Stimulated activated naive CD8-positive, alpha-beta T cell treated with anti-CD3 and anti-CD28 coated beads, Interleukin-15, Interleukin-2, amounts not matched to agents 100 ng/mL and 50 ng/mL, for 24 hours (primary cell): ENCODE measurements at regions not wholly inside any gene's neighbourhood (a gene's known extent, or its start where the extent isn't known, plus 50 kb on each side); places are given as distances from the start of the nearest gene placed in this dataset.

Experiments
- H3K27ac Mint-ChIP-seq: one replicate; pipeline ENCODE4 v1.8.0; 2021; ENCODE audit warnings: mild to moderate bottlenecking, mixed read lengths
- H3K27me3 Mint-ChIP-seq: one replicate; pipeline ENCODE4 v1.8.0; 2021; ENCODE audit warnings: mixed read lengths
- H3K36me3 Mint-ChIP-seq: one replicate; pipeline ENCODE4 v1.8.0; 2021; ENCODE audit warnings: low read depth, mixed read lengths
- H3K4me1 Mint-ChIP-seq: one replicate; pipeline ENCODE4 v1.8.0; 2021; ENCODE audit warnings: low read depth, mixed read lengths
- H3K4me3 Mint-ChIP-seq: one replicate; pipeline ENCODE4 v1.8.0; 2021; ENCODE audit warnings: mild to moderate bottlenecking, mixed read lengths
- H3K9me3 Mint-ChIP-seq: one replicate; pipeline ENCODE4 v1.8.0; 2021; ENCODE audit warnings: mixed read lengths

GRCh38 chr2:128710729-128711128 lies 392.1 kb upstream of the HS6ST1 start:
- H3K4me3 Mint-ChIP-seq = no peak overlapping the region

GRCh38 chr2:128714285-128714684 lies 395.6 kb upstream of the HS6ST1 start:
- no peak overlapping the region for H3K4me3 Mint-ChIP-seq
- H3K36me3 Mint-ChIP-seq = peaks cover 8% of the 10 kb centered on the region
- H3K27ac Mint-ChIP-seq = no peak overlapping the region
- no peaks in the 10 kb centered on the region for H3K4me1 Mint-ChIP-seq
- H3K9me3 Mint-ChIP-seq = peaks cover 14% of the 10 kb centered on the region
- peaks cover 29% of the 10 kb centered on the region for H3K27me3 Mint-ChIP-seq

More at GRCh38 chr2:128710729-128711128, 392.1 kb upstream of the HS6ST1 start:
- peaks cover 24% of the 10 kb centered on the region for H3K9me3 Mint-ChIP-seq
- peaks cover 8% of the 10 kb centered on the region for H3K36me3 Mint-ChIP-seq
- peaks cover 15% of the 10 kb centered on the region for H3K27me3 Mint-ChIP-seq
- H3K27ac Mint-ChIP-seq = no peak overlapping the region
- H3K4me1 Mint-ChIP-seq = no peaks in the 10 kb centered on the region

GRCh38 chr2:128714851-128715312 lies 396.2 kb upstream of the HS6ST1 start:
- no peak overlapping the region for H3K27ac Mint-ChIP-seq
- peaks cover 29% of the 10 kb centered on the region for H3K27me3 Mint-ChIP-seq
- H3K4me3 Mint-ChIP-seq = no peak overlapping the region

DNA sequence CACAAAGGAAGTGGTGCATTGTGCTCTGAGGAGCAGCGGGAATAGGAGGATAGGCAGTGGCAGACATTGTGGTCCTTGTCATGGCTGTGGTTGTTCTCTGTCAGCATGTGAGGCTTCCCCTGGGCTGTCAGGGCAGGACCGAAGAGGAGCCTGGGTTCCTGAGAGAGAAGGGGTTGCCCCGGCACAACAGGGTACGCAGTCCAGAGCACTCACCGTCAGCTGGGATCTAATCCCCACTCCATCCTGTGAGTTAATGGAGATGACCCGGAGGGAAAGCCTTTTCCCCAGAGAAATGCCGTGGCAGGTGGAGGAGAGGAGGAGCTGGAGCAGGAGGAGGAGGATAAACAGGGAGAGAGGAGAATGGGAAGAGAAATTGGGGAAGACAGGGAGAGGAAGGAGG lies 396.7 kb upstream of the HS6ST1 start:
- H3K36me3 Mint-ChIP-seq = no peaks in the 10 kb centered on the region
- H3K9me3 Mint-ChIP-seq = peaks cover 3% of the 10 kb centered on the region
- no peaks in the 10 kb centered on the region for H3K4me1 Mint-ChIP-seq
- no peak overlapping the region for H3K27ac Mint-ChIP-seq
- no peak overlapping the region for H3K4me3 Mint-ChIP-seq
- peaks cover 29% of the 10 kb centered on the region for H3K27me3 Mint-ChIP-seq

More at GRCh38 chr2:128714851-128715312, 396.2 kb upstream of the HS6ST1 start:
- Mint-ChIP-seq H3K36me3 (peaks cover 2% of the 10 kb centered on the region), H3K9me3 (peaks cover 8% of the 10 kb centered on the region), H3K4me1 (no peaks in the 10 kb centered on the region)

DNA sequence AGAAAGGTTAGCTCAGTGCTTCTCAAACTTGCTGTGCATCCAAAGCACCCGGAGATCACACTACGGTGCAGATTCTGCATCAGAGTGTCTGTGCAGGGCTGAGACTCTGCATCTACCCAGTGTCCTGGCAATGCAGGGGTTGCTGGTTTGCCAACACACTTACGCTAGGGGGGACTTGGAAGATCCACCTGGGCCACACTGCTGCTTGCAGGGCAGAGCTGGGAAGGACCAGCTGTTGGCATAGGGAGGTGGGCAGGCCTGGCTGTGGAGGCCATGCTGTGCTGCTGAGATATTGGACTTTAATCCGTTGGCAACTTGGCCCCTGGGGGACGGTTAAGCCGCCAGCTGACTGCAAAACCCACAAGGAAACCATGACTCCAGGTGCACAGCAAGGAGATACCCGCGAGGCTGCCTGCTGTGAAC lies 397.6 kb upstream of the HS6ST1 start:
- Mint-ChIP-seq H3K4me3 (no peak overlapping the region), H3K27me3 (peaks cover 29% of the 10 kb centered on the region), H3K36me3 (no peaks in the 10 kb centered on the region), H3K4me1 (no peaks in the 10 kb centered on the region), H3K27ac (no peak overlapping the region), H3K9me3 (no peaks in the 10 kb centered on the region)

GRCh38 chr2:128717758-128718710 lies 399.4 kb upstream of the HS6ST1 start:
- Mint-ChIP-seq H3K27me3 (peaks cover 27% of the 10 kb centered on the region), H3K9me3 (no peaks in the 10 kb centered on the region), H3K4me1 (no peaks in the 10 kb centered on the region), H3K27ac (no peak overlapping the region), H3K36me3 (no peaks in the 10 kb centered on the region), H3K4me3 (no peak overlapping the region)

DNA sequence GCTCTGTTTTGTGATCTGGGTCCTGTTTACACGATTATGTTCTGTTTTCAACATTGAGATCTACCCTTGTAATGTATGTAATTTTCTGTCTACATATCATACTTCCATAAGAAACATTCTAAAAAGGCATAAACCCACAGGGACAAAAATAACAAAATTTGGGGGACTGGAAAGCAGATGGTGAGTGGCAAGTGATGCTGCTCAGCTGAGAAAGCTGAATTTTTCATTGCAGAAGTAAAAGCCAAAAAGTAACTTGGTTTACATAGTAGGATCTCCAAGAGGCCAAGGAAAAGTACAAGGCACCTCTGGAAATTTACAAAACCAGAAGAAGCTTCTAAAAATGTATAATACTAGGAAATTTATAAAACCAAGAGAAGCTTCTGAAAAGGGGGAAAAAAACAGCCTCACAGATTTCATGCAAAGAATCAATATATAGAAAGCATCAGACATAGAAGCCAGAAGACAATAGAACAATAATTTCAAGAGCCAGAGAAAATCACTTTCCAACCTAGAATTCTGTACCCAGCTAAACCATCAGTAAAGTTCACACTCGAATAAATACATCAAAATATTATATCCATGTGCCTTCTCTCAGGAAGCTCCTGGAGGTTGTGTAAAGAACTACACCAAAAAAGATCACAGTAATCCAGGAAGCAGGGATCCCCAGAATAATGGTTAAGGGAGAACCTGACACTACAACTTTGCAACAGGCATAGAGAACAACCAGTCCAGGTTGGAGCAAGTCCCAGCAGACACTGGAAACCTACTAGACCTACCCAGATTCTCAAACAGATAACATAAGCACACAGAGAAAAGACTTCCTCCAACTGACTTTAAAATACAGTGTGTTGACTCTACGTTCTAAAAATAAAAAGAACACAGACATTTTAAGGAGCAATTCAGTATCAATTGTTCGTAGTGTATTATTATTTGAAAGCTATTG lies 401.7 kb upstream of the HS6ST1 start:
- no peak overlapping the region for H3K27ac Mint-ChIP-seq
- H3K9me3 Mint-ChIP-seq = no peaks in the 10 kb centered on the region

DNA sequence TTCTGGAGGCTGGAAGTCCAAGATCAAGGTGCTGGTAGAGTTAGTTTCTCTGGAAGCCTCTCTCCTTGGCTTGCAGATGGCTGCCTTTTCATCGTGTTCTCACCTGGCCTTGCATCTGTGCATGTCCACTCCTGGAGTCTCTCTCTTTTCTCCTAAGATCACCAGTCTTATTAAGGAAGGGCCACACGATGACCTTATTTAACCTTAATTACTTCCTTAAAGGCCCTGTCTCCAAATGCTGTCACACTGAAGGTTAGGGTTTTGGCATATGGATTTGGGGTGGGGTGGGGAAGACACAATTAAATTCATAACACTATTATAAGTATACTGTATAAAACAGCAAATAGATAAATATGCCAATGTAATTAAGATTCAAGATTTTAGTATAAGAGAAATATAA lies 402.4 kb upstream of the HS6ST1 start:
- H3K36me3 Mint-ChIP-seq = no peaks in the 10 kb centered on the region
- no peak overlapping the region for H3K27ac Mint-ChIP-seq
- no peaks in the 10 kb centered on the region for H3K4me1 Mint-ChIP-seq
- H3K27me3 Mint-ChIP-seq = peaks cover 11% of the 10 kb centered on the region
- H3K4me3 Mint-ChIP-seq = no peak overlapping the region
- H3K9me3 Mint-ChIP-seq = no peaks in the 10 kb centered on the region

More for the DNA sequence above, 401.7 kb upstream of the HS6ST1 start:
- Mint-ChIP-seq H3K27me3 (peaks cover 18% of the 10 kb centered on the region), H3K36me3 (no peaks in the 10 kb centered on the region), H3K4me3 (no peak overlapping the region), H3K4me1 (no peaks in the 10 kb centered on the region)

DNA sequence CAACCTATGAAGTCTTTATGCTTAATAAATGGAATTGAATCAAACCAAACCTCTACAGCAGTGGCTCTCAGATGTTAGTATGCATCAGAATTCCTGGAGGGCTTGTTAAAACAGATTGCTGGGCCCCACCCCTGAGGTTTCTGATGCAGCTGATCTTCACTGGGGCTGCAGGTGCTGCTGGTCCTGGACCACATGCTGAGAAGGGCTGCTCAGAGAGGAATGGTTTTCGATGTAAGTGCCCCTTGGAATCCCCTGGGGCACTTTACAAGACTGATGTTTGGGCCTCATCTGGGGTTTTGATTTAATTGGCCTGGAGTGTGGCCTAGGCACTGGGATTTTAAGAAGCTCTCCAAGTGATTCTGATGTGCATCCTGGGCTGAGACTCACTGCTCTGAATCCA lies 403.8 kb upstream of the HS6ST1 start:
- Mint-ChIP-seq H3K4me3 (no peak overlapping the region), H3K9me3 (no peaks in the 10 kb centered on the region), H3K27ac (no peak overlapping the region), H3K27me3 (no peaks in the 10 kb centered on the region), H3K36me3 (no peaks in the 10 kb centered on the region), H3K4me1 (peaks cover 5% of the 10 kb centered on the region)

DNA sequence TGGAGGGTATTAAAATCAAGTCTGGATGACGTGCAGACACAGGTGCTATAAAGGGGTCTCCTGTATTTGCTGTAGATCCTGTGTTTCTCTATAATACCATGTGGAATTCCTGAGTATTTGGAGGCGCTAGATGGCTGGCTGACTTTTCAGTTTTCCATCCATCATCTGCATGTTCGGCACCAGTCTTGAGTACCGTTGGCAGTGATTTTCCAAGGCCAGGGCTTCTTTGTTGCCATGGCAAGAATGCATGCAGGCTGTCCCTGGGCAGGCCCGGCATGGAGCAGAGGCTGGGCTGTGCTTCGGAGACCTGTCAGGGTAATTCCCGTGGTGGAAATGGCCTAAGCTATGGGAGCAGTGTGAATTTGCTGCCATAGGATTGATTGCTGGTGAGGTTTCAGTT lies 405.9 kb upstream of the HS6ST1 start:
- H3K4me1 Mint-ChIP-seq = peaks cover 12% of the 10 kb centered on the region
- no peak overlapping the region for H3K4me3 Mint-ChIP-seq
- no peak overlapping the region for H3K27ac Mint-ChIP-seq
- no peaks in the 10 kb centered on the region for H3K36me3 Mint-ChIP-seq
- H3K27me3 Mint-ChIP-seq = no peaks in the 10 kb centered on the region
- peaks cover 5% of the 10 kb centered on the region for H3K9me3 Mint-ChIP-seq

DNA sequence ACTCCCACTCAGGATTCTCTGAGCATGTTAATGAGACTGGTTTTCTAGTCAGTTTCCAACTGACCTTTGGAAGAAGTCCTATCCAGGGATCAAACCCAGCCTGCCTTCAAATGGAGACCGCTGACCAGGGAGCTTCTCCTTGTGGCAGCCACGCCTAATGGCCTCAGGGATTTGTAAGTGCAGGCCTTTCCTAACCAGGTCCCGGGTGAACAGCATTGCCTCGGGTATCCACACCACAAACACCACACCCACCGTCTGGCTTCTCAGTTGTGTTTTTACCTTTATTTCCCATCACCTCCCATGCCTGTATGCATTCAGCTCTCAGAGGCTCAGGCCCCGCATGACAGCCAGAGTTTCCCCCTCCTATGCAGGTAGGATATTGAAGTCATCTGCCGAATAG lies 406.3 kb upstream of the HS6ST1 start:
- Mint-ChIP-seq H3K27ac (no peak overlapping the region), H3K4me3 (no peak overlapping the region), H3K36me3 (no peaks in the 10 kb centered on the region), H3K4me1 (peaks cover 12% of the 10 kb centered on the region), H3K9me3 (peaks cover 5% of the 10 kb centered on the region), H3K27me3 (no peaks in the 10 kb centered on the region)

- H3K4me1 Mint-ChIP-seq = peaks cover 12% of the 10 kb centered on the region
- no peaks in the 10 kb centered on the region for H3K36me3 Mint-ChIP-seq
- no peak overlapping the region for H3K27ac Mint-ChIP-seq
- H3K4me3 Mint-ChIP-seq = no peak overlapping the region
- peaks cover 5% of the 10 kb centered on the region for H3K9me3 Mint-ChIP-seq
- H3K27me3 Mint-ChIP-seq = no peaks in the 10 kb centered on the region
Measured at GRCh38 chr2:128726236-128726635, 407.6 kb upstream of the HS6ST1 start.

DNA sequence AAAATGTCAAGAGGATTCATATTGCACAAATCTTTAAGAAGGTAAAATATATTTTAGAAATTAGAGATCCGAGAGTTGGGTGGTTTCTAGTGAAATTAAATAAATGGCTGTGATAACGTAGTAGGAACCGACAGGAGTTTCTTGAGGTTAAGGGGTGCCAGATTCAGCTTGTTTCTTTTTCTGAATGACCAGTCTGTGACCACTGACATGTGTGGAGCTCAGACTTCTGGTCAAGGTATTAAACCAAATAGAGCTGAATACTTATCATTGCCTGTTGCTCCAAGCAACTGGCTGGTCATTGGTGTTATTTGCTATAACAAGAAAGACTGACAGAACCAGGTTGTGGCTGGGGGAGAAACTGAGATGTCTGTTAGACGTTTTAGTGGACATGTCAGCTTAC lies 408.2 kb upstream of the HS6ST1 start:
- H3K36me3 Mint-ChIP-seq = no peaks in the 10 kb centered on the region
- H3K27me3 Mint-ChIP-seq = no peaks in the 10 kb centered on the region
- no peak overlapping the region for H3K27ac Mint-ChIP-seq
- H3K4me3 Mint-ChIP-seq = no peak overlapping the region
- H3K9me3 Mint-ChIP-seq = peaks cover 5% of the 10 kb centered on the region
- peaks cover 12% of the 10 kb centered on the region for H3K4me1 Mint-ChIP-seq

- H3K36me3 Mint-ChIP-seq = no peaks in the 10 kb centered on the region
- no peak overlapping the region for H3K27ac Mint-ChIP-seq
- peaks cover 12% of the 10 kb centered on the region for H3K4me1 Mint-ChIP-seq
- peaks cover 1% of the 10 kb centered on the region for H3K27me3 Mint-ChIP-seq
- H3K9me3 Mint-ChIP-seq = peaks cover 5% of the 10 kb centered on the region
- no peak overlapping the region for H3K4me3 Mint-ChIP-seq
Measured at GRCh38 chr2:128727404-128727803, 408.7 kb upstream of the HS6ST1 start.

- H3K27me3 Mint-ChIP-seq = peaks cover 5% of the 10 kb centered on the region
- peaks cover 5% of the 10 kb centered on the region for H3K9me3 Mint-ChIP-seq
- no peak overlapping the region for H3K4me3 Mint-ChIP-seq
- no peaks in the 10 kb centered on the region for H3K36me3 Mint-ChIP-seq
- H3K4me1 Mint-ChIP-seq = peaks cover 12% of the 10 kb centered on the region
- H3K27ac Mint-ChIP-seq = no peak overlapping the region
Measured at GRCh38 chr2:128727914-128728313, 409.2 kb upstream of the HS6ST1 start.
